Parathyroid adenoma (tissue), 2 donors: ENCODE measurements at regions not wholly inside any gene's neighbourhood (a gene's known extent, or its start where the extent isn't known, plus 50 kb on each side); places are given as distances from the start of the nearest gene placed in this dataset.

ENCODE experiments used
- H2AFZ ChIP-seq: fragments of 300-600 bp; sonication (generic); one replicate; pipeline ENCODE4 v1.7.0; 2017; ENCODE audit warnings: antibody characterized with exemption, mild to moderate bottlenecking
- H3K27ac ChIP-seq: fragments of 300-600 bp; sonication (generic); one replicate; pipeline ENCODE4 v1.7.0; 2017
- H3K27me3 ChIP-seq: fragments of 300-600 bp; sonication (generic); one replicate; pipeline ENCODE4 v1.7.0; 2017; ENCODE audit warnings: low read length; ENCODE audit not compliant: control insufficient read depth, insufficient read depth
- H3K36me3 ChIP-seq: fragments of 300-600 bp; sonication (generic); one replicate; pipeline ENCODE4 v1.7.0; 2017; ENCODE audit warnings: low read length; ENCODE audit not compliant: control insufficient read depth, insufficient read depth
- H3K4me1 ChIP-seq: fragments of 300-600 bp; sonication (generic); one replicate; pipeline ENCODE4 v1.7.0; 2017; ENCODE audit warnings: control low read depth
- H3K4me2 ChIP-seq: fragments of 300-600 bp; sonication (generic); one replicate; pipeline ENCODE4 v1.7.0; 2017; ENCODE audit warnings: low read length
- H3K4me3 ChIP-seq: fragments of 300-600 bp; sonication (generic); one replicate; pipeline ENCODE4 v1.7.0; 2017; ENCODE audit warnings: low read depth, low read length
- H3K79me2 ChIP-seq: fragments of 300-600 bp; sonication (generic); one replicate; pipeline ENCODE4 v1.7.0; 2017; ENCODE audit warnings: control low read depth
- H3K9ac ChIP-seq: fragments of 300-600 bp; sonication (generic); one replicate; pipeline ENCODE4 v1.7.0; 2017; ENCODE audit warnings: mild to moderate bottlenecking
- H3K9me3 ChIP-seq: fragments of 300-600 bp; sonication (generic); one replicate; pipeline ENCODE4 v1.7.0; 2017; ENCODE audit warnings: low read length; ENCODE audit not compliant: control insufficient read depth
- TF ChIP-seq, protein P1 (sequence below): fragments of 300-600 bp; sonication (generic); IDR thresholded peaks from one replicate; pipeline ENCODE4 v1.7.0; 2017; ENCODE audit warnings: antibody characterized with exemption, mild to moderate bottlenecking
- donor health status: primary hyperparathyroidism.

DNA sequence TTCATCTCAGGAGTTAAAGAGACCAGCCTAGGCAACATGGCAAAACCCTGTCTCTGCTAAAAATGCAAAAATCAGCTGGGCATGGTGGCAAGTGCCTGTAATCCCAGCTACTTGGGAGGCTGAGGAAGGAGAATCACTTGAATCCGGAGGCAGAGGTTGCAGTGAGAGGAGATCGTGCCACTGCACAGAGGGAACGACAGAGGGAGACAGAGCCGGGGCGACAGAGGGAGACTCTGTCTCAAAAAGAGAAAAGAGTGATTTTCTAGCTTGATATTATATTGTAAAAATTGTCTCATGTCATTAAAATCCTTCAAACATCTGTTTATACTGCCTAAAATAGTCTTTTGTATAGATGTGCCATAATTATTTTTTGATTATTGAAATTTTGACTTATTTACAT, 225.4 kb upstream of the AGA start:
- H3K36me3 ChIP-seq = no peaks in the 10 kb centered on the region
- no peaks in the 10 kb centered on the region for H3K9me3 ChIP-seq
- H3K4me2 ChIP-seq = no peak overlapping the region
- H3K79me2 ChIP-seq = no peaks in the 10 kb centered on the region
- no peak overlapping the region for H3K9ac ChIP-seq
- H2AFZ ChIP-seq = no peak overlapping the region
- no peaks in the 10 kb centered on the region for H3K27me3 ChIP-seq
- TF ChIP-seq, protein P1, sequence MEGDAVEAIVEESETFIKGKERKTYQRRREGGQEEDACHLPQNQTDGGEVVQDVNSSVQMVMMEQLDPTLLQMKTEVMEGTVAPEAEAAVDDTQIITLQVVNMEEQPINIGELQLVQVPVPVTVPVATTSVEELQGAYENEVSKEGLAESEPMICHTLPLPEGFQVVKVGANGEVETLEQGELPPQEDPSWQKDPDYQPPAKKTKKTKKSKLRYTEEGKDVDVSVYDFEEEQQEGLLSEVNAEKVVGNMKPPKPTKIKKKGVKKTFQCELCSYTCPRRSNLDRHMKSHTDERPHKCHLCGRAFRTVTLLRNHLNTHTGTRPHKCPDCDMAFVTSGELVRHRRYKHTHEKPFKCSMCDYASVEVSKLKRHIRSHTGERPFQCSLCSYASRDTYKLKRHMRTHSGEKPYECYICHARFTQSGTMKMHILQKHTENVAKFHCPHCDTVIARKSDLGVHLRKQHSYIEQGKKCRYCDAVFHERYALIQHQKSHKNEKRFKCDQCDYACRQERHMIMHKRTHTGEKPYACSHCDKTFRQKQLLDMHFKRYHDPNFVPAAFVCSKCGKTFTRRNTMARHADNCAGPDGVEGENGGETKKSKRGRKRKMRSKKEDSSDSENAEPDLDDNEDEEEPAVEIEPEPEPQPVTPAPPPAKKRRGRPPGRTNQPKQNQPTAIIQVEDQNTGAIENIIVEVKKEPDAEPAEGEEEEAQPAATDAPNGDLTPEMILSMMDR = no peak
- no peak overlapping the region for H3K27ac ChIP-seq
- no peaks in the 10 kb centered on the region for H3K4me1 ChIP-seq
- no peak overlapping the region for H3K4me3 ChIP-seq

DNA sequence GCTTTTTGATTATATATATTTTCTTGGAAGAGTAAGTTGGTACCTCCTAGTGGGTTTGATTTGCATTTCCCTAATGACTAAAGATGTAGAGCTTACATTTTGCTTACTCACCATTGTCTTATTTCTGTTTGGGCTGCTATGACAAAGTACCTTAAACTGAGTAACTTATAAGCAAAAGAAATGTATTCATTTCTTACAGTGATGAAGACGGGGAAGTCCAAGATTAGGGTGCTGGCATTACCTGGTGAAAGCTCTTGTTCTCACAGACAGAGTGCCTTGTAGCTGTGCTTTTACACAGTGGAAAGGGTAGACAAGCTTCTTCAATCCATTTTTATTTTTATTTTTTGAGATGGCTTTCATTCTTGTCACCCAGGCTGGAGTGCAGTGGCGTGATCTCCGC, 229.2 kb upstream of the AGA start:
- TF ChIP-seq, protein P1 = no peak
- Histone ChIP-seq H3K27ac (no peak overlapping the region), H3K9me3 (no peaks in the 10 kb centered on the region), H3K9ac (no peak overlapping the region), H3K4me3 (no peak overlapping the region), H3K27me3 (no peaks in the 10 kb centered on the region), H3K36me3 (no peaks in the 10 kb centered on the region), H3K4me1 (no peaks in the 10 kb centered on the region), H2AFZ (no peak overlapping the region), H3K4me2 (no peak overlapping the region), H3K79me2 (no peaks in the 10 kb centered on the region)

DNA sequence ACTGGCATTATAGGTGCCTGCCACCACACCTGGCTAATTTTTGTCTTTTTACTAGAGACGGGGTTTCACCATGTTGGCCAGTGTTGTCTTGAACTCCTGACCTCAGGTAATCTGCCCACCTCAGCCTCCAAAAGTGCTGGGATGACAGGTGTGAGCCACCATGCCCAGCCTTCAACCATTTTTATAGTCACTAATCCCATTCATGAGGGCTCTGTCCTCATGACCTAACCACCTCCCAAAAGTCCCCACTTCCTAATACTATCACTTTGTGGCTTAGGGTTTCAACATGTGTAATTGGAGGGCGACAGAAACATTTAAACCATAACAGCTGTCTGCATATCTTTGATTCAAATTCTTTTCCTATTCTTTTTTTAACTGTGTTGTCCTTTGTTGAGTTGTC, 229.6 kb upstream of the AGA start:
- Histone ChIP-seq H3K9me3 (no peaks in the 10 kb centered on the region), H3K9ac (no peak overlapping the region), H3K79me2 (no peaks in the 10 kb centered on the region), H3K4me3 (no peak overlapping the region), H3K4me2 (no peak overlapping the region), H3K27me3 (no peaks in the 10 kb centered on the region), H2AFZ (no peak overlapping the region), H3K4me1 (no peaks in the 10 kb centered on the region), H3K36me3 (no peaks in the 10 kb centered on the region), H3K27ac (no peak overlapping the region)
- TF ChIP-seq, protein P1 = no peak

DNA sequence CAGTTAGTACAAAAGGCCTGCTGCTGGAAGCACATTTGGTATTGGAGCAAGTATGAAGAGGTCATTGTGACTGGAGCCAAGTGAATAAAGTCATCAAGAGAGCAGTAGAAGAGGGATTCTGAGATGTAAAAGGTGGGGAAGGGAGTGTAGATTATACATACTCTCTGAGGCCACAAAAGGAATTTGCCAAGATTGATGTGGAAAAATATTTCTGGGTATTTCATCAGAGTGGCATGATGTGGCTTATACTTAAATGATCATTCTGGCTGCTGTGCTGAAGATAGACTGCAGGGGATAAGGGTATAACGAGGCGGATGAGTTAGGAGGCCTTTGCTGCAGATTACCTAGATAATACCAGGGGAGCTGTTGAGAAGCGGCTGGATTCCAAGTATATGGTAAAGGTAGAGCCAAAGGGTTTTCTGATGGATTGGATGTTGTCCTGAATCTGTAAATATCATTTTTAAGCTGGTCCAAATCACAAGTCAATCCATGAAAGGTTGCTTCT, 231.8 kb upstream of the AGA start:
- Histone ChIP-seq H3K36me3 (no peaks in the 10 kb centered on the region), H2AFZ (no peak overlapping the region), H3K4me3 (no peak overlapping the region), H3K9me3 (no peaks in the 10 kb centered on the region), H3K27ac (no peak overlapping the region), H3K79me2 (no peaks in the 10 kb centered on the region), H3K4me1 (no peaks in the 10 kb centered on the region), H3K4me2 (no peak overlapping the region), H3K9ac (no peak overlapping the region), H3K27me3 (no peaks in the 10 kb centered on the region)
- TF ChIP-seq, protein P1 = no peak

DNA sequence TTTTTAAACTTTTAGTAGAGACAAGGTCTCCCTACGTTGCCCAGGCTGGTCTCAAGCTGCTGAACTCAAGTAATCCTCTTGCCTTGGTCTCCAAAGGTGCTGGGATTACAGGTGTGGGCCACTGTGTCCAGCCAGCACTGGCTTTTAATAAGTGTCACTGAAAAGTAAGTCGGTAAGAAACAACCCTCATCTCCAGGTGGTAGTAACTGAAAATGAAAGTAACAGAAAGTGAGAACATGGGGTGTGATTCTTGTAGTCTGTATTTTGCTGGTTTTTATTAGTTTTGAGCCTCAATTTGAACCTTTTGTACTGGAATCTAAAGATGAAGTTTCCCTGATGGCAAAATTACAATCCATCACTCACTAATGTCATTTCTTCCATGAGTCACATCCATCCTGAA, 238.1 kb upstream of the AGA start:
- no peak overlapping the region for H3K4me2 ChIP-seq
- TF ChIP-seq, protein P1 = no peak
- H3K27me3 ChIP-seq = no peaks in the 10 kb centered on the region
- no peak overlapping the region for H3K9ac ChIP-seq
- no peak overlapping the region for H2AFZ ChIP-seq
- no peak overlapping the region for H3K4me3 ChIP-seq
- no peaks in the 10 kb centered on the region for H3K36me3 ChIP-seq
- no peaks in the 10 kb centered on the region for H3K4me1 ChIP-seq
- no peaks in the 10 kb centered on the region for H3K9me3 ChIP-seq
- H3K79me2 ChIP-seq = no peaks in the 10 kb centered on the region
- H3K27ac ChIP-seq = no peak overlapping the region
